ENCODE measurements at regions not wholly inside any gene's neighbourhood (a gene's known extent, or its start where the extent isn't known, plus 50 kb on each side); places are given as distances from the start of the nearest gene placed in this dataset.

GRCh38 chr5:73284985-73285384 is 112.0 kb downstream of the TMEM174 start:
- no peak for DNase-seq

DNA sequence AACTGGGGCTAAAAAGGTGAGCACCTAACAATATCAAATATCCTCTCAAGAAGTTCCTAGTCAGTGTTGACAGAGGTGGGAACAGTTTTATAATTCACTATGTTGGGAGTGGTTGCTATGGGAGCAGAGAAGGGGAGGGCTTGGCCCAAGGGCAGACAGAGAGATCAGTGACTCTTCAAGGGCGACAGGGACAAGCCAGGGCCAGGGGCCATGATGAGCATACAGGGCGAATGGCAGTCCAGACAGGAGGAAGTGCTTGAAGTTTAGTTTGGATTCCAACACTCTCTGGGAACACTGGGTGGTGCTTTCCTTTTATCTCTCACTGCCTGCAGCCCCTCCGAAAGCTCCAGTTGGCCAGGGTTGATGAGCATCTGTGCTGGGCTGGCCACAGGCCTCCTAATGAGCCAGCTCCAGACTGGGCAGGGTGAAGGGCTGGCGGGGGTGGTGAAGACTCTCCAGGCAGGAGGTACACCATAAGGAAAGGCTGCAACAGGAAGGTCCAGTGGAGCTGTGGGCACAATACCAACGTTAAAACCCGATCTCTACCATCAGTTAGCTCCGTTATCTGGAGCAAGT is 111.3 kb downstream of the TMEM174 start:
- no peak for DNase-seq

- DNase-seq: no peak
These were observed 109.9 kb downstream of the TMEM174 start for GRCh38 chr5:73282923-73283322.

DNA sequence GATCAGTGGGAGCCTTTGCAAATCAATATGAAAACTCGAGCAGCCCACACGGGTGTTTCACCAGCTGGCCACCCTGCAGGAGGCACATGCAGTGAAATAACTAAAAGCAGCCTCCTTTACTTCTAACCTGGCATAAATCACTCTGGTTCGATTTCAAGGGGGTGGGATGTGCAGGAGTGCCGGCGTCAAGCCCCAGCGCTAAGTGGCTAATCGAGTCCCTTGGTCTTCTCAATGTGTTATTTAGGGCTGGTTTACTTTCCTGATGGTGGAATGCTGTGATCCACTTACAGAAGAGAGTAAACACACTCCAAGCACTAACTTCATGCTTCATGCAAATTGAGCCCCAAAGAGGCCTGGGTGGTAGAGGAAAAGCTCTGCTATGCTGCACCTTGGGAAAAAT is 109.4 kb downstream of the TMEM174 start:
- DNase-seq: no peak

DNA sequence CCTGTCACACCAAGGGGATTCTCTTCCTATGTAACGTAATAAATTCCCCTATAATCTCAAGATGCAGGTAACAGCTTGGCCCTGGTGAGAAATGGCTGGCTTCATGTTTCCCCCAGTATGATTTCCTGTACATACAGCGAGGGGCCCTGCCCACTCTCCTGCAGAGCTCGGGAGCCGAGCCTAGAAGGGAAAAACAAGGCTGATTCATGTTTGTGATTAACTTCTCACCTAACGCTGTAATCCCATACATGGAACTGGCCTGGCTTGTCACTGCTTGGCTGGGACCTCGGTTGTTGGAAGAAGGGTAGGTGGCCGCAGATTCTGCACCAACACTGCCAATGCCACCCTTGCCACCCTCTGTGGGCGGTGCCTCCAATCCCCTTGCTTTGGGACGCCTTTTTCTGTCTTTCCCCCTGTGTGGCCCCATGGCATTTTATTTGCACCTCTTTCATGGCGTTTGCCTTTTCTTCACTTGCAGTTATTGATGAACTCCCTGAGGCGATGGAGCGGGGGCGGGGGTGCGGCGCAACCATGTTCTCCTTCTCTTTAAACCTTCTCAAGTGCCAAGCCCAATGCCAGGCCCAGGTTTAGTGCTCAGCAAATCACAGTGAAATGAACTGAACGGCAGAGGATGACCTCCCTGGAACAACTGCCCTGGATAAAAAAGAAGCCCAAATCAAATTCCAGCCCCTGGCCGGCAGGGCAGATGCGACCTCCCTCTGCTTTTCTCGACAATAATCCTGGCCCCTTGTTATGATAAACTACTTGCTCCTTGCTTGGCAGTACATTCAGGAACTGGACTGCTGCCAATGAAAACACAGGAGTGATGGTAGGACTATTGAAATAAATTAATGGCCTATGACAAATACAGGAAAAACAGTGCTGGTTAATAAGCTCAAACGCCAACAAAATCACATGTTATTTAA is 108.1 kb downstream of the TMEM174 start:
- no peak for DNase-seq

DNA sequence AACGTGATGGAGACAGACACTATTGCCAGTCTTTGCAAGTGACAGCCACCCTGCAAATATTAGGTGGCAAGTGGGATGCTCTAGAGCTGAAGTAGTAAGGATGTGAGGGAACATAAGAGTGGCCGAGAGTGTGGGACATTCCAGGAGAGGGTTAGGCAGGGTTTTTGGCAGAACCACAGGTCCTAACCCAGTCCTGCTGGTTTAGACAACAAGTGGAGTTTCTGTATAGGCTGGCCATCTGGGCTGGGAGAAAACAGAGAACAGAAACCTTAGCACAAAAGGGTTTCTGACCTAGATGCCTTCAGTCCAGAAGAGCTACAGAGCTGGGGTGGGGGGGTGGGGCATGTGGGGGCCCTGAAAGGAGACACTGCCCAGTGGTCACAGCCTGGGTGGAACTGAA is 107.4 kb downstream of the TMEM174 start:
- no peak for DNase-seq

- DNase-seq: no peak
These were observed 106.8 kb downstream of the TMEM174 start for GRCh38 chr5:73279805-73280204.

- DNase-seq: no peak
These were observed 105.7 kb downstream of the TMEM174 start for GRCh38 chr5:73278693-73279092.

DNA sequence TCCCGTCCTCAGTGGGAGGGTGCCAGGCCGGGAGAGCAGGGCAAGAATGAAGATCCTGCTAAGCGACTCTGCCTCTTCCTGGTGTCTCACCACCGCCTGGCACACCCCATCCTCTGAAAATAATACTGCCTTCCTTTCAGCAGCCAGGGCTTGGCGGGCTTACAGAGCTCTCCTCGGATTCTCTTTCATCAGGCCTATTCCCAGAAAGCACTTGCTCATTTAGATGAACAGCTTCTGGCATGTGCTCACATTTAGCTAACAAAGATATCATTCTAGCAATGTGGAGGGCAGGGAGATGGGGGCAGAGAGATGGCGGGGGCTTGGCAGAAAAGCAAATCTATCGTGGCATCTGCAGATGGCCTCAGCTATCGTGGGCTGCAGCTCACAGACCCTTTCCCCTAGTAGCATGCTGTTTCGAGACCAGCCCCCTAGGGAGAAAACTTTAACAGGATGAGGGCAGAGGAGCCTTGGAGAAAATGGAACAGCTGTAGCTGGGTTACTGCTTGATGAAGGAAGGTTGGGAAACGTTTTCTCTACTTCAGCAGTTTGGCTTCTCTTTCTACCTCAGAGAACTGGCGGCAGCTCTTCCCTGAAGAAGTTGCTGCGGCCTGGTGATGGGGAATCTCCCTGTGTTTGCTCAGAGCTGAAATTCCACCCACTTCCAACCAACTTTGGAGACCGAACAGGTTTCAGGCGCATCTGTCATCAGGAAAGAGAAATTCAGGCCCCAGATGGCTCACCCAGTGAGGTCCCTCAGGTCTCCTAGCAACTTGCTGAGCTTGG is 102.1 kb downstream of the TMEM174 start:
- DNase-seq: no peak

DNA sequence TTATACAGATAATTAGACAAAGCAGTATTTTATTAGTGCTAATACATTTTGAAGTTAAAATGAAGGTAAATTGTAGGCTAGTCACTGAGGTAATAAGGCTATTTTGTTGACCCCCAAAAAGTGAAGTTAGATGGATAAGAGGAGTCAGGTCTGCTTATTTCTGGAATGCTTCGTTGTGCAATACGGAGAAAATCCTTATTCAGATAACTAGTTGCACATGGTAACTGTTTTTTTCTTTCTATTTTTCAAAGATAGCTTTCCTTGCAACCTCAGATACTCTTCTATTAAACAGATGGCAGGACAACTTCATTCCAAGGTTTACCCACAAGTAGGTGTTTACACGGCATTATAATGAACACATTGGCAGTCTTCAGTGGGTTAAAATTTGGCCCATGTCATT is 101.1 kb downstream of the TMEM174 start:
- no peak for DNase-seq

- DNase-seq: no peak
These were observed 100.5 kb downstream of the TMEM174 start for GRCh38 chr5:73273379-73274050.

DNA sequence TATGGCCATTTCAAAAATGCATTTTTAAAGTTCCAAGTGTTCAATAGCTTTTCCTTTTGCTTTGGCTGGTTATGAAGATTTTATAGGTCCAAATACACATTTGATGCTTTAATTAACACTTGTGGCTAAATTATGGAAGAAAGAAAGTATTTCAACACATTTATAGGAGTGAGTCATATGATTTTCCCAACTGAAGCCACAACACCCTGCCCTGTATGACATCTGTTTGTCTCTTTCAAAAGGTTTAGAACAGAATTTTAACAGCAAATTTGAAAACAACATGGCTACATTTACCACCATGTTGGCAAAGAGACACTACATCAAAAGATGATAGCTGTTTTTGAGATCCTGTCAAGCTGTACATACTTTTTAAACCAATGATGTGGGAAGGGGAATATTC is 99.4 kb downstream of the TMEM174 start:
- no peak for DNase-seq

DNA sequence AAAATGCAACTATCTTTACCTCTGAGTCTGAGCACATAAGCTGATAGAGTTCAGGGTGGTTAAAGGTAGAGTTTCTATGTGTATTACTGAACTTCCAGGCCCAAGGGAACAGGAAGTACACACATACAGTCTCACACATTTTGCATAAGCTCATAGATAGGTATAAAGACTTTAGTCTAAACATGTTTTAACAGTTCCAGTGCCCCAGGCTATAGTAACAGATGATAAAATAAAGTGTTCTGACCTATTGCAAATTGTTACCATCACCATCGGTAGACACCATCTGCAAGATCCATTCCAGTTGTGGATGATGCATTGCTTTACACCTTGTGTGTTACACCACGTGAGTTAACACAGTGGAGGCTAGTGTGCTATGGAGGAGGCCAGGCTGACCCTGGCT is 95.8 kb downstream of the TMEM174 start:
- no peak for DNase-seq

DNA sequence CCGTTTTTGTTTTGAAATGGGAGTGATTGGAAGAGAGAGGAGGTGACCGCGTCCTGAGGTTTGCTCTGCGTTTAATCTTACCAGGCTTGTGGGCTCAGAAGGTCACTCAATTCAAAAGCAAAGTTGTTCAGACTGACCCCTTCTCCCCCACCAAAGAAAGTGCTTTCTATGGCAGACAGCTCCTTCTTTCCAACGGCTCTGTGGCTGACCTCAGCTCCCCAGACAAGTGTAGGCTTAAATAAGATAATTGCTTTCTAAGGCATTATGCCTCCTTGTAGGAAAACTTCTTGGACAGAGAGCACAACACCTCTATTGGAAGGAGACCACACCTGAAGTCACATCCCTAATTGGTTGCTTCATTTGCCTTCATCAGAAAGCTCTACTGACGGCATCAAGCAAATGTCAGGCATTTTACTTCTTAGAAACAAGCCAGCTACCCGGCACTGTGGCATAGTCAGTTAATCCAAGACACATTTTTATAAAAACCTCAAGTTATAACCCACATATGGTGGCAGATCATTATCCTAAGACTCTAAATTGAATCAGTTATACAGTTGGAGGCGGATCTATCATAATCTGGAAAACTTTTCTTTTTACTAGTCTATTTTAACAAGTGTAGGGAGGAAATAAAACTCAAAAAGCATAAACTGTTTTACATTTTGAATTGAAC is 94.9 kb downstream of the TMEM174 start:
- no peak for DNase-seq

DNA sequence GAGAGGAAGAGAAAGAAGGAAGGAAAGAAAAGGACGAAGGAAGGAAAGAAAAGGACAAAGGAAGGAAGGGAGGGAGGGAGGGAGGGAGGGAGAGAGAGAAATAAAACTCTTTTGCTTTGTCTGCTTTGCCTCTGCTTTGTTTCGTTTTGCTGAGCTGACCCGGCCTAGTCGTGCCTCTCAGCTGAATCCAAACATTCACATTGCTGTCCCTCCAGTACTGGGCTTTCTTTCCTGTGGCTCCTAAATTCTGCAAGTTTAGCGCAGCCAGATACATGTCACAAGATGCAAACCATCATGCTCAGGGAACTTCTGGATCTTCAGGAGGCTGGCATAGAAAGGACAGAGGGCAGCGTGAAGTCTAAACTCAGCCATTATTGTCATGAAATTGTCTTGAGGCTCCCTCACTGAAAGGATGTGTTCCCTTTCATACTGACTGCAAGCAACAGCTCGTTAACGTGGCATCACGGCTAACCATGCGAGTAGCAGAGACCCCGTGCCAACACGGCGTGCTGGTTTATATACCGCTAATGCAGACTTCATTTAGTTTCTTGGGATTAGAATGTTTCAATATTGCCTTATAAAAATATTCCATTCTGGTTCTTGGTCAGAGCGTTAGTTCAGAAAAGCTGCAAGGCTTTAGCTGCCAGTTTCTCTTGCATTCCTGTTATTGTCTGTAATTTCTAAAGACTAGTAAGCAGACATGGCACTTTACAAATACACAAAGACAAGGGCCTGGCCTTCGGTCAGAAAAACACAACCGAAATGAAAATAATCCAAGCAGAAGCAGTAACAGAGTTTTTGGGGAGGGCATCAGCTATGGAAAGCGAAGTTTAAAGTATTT is 94.2 kb downstream of the TMEM174 start:
- DNase-seq: no peak

GRCh38 chr5:73266176-73266738 is 93.3 kb downstream of the TMEM174 start:
- no peak for DNase-seq

DNA sequence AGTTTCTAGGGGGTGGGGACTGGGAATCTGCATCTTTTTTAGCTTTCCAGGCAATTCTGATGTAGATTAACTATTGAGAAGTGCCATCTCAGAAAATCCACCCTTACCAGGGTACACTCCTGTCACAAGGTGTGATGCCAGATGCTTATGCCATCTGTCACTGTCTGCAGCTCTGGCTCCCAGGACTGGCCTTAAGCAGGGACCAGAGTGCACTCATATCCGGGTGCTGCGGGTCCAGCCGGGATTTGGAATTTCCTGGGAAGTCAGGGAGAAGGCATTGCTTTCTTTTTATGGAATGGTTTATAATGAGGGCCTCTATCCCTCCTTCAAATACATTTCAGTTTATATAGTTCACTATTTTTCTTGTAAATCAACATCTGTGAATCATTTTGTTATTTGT is 92.6 kb downstream of the TMEM174 start:
- DNase-seq: no peak

GRCh38 chr5:73264631-73265030 is 91.6 kb downstream of the TMEM174 start:
- DNase-seq: no peak

GRCh38 chr5:73263001-73263710 is 90.2 kb downstream of the TMEM174 start:
- DNase-seq: no peak

DNA sequence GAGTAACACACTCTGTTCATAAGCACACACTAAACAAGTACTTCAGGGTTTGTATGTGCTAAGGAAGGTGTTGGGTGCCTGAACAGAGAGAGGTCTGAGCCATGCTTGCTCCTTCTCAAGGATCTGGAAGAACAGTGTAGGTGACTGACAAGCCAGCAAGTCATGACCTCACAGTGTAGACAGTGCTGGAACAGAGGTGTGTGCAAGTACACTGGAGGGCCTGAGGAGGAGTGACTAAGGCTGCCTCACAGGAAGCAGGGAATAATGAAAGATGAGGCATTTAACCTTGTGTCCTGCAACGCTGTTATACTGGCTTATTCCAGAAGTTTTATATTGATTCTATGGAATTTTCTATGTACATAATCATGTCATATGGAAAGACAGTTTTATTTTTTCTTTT is 83.9 kb downstream of the TMEM174 start:
- no peak for DNase-seq

GRCh38 chr5:73256462-73256861 is 83.5 kb downstream of the TMEM174 start:
- DNase-seq: no peak

Measured in activated CD4-positive, alpha-beta T cell treated with anti-CD3 and anti-CD28 coated beads, Interleukin-2, Interleukin-6, amounts not matched to agents 100 ng/mL and 50 ng/mL, durations not matched to agents 16 hours and 8 hours (primary cell).